C4-2B (cell line): ENCODE measurements at regions not wholly inside any gene's neighbourhood (a gene's known extent, or its start where the extent isn't known, plus 50 kb on each side); places are given as distances from the start of the nearest gene placed in this dataset.

Experiments used
- H3K27ac ChIP-seq: fragments of 450-650 bp; 2 replicates; pipeline ENCODE4 v1.5.1; 2017
- ZFX ChIP-seq: fragments of 450-650 bp; IDR thresholded peaks from 2 replicates; pipeline ENCODE4 v1.6.1; 2017
- TF ChIP-seq, protein P1 (sequence below): fragments of 450-650 bp; conservative IDR thresholded peaks from 2 replicates; pipeline ENCODE4 v1.5.1; 2017; ENCODE audit warnings: mild to moderate bottlenecking

GRCh38 chr2:164024396-164024795 is 288.6 kb upstream of the FIGN start:
- no peak overlapping the region for H3K27ac ChIP-seq
- no peak for TF ChIP-seq ZFX
- TF ChIP-seq, protein P1, sequence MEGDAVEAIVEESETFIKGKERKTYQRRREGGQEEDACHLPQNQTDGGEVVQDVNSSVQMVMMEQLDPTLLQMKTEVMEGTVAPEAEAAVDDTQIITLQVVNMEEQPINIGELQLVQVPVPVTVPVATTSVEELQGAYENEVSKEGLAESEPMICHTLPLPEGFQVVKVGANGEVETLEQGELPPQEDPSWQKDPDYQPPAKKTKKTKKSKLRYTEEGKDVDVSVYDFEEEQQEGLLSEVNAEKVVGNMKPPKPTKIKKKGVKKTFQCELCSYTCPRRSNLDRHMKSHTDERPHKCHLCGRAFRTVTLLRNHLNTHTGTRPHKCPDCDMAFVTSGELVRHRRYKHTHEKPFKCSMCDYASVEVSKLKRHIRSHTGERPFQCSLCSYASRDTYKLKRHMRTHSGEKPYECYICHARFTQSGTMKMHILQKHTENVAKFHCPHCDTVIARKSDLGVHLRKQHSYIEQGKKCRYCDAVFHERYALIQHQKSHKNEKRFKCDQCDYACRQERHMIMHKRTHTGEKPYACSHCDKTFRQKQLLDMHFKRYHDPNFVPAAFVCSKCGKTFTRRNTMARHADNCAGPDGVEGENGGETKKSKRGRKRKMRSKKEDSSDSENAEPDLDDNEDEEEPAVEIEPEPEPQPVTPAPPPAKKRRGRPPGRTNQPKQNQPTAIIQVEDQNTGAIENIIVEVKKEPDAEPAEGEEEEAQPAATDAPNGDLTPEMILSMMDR, result no peak

DNA sequence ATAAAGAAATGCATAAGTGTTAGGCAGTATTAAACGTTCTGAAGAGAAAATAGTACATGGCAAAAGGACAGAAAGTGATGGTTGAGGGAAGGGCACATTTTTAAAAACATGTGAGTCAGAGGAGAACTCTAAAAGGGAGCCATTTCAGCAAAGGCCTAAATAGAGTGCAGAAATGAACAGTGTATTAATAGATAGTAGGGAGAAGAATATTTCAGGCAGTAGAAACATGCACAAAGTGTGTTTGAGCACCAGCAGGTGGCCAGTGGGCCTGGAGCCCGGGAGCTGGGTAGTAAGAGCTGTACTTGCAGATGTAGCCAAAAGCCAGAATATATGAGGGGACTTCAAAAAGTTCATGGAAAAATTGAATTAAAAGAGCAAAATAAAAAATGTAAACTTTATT is 288.1 kb upstream of the FIGN start:
- TF ChIP-seq, protein P1, result no peak
- no peak overlapping the region for H3K27ac ChIP-seq

GRCh38 chr2:164015328-164016123 is 279.7 kb upstream of the FIGN start:
- no peak overlapping the region for H3K27ac ChIP-seq
- TF ChIP-seq, protein P1, result no peak
- no peak for TF ChIP-seq ZFX

DNA sequence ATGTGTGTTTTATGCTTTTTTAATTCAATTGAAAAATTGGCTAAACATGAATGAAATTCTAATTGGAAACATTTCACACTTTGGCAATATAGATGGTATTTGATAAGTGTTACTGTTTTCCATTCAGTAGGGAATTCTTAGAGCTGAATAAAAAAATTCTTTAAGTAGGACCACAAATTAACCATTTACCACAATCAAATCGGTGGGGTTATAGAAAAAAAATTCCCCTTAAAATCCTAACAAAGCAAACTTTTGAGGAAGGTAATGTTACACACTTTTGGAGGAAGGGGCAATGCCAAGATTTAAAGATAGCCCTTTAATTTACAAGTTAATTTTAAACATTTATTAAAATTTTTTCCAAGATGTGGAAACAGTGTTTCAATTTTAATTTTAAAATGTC is 279.0 kb upstream of the FIGN start:
- H3K27ac ChIP-seq, result no peak overlapping the region
- TF ChIP-seq ZFX, result no peak
- TF ChIP-seq, protein P1, result no peak

DNA sequence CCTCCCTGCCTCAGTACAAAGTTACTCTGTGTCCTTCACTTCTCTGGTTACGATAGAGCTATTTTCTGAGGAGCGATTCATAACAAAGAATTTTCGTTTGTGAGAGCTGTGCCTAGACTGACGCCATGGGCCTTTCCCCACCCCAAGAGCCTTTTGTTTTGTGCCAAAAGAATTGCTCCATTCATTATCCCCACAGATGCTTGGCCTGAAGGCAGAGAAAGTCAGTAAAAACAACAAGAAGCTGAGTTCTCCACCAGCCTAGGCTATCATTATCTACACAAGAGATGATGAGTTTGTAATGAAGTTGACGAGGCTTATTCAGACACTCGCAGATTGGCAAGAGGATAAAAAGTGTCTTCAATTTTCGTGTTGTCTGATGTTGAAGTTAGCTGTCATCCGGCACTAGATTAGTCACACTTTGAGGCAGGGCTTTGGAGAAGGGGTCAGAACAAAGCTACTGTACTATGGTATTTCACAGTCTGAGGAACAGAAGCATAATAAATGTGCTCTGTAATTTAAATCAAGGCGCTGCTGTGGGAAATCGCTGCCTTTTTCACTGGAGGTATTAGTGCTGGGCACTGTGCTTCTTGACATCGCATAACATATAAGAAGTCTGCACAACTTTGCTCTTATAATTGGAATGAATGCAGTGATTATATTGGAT is 278.4 kb upstream of the FIGN start:
- no peak overlapping the region for H3K27ac ChIP-seq
- TF ChIP-seq ZFX, result no peak
- TF ChIP-seq, protein P1, result no peak

GRCh38 chr2:164012581-164012980 is 276.8 kb upstream of the FIGN start:
- H3K27ac ChIP-seq, result no peak overlapping the region
- TF ChIP-seq ZFX, result no peak
- TF ChIP-seq, protein P1, result no peak

- no peak for TF ChIP-seq ZFX
- TF ChIP-seq, protein P1, result no peak
- H3K27ac ChIP-seq, result no peak overlapping the region; the same call in 1 of the 2 replicates
Measured at GRCh38 chr2:164009756-164010337, 274.0 kb upstream of the FIGN start.
